Stomach (tissue), 8 donors: ENCODE measurements at regions not wholly inside any gene's neighbourhood (a gene's known extent, or its start where the extent isn't known, plus 50 kb on each side); places are given as distances from the start of the nearest gene placed in this dataset.
A peak's percentile ranks its signal among the peaks of the same experiment; 100 is the strongest.
"Not testable (repeated sequence)": the region's sequence is repeated elsewhere in the genome, so short reads cannot be mapped to it uniquely, and the experiment has no call there.

Source experiments
- DNase-seq, 2 donors: peaks; one replicate each; pipeline versions ENCODE4 v3.0.0 to v3.0.0-alpha.2; 2013 to 2019
- H3K27ac ChIP-seq, 5 donors: fragments of 200-600 bp in 4 of 5; sonication (generic) in 4 of 5; one replicate each; pipeline ENCODE4 v1.5.1; 2013 to 2019; ENCODE audit warnings: mild to moderate bottlenecking in 1 of 5, moderate library complexity in 1 of 5
- H3K27me3 ChIP-seq, 3 donors: fragments of 200-600 bp; sonication (generic); one replicate each; pipeline ENCODE4 v1.5.1; 2017 to 2019; ENCODE audit warnings: mixed run types in 1 of 3
- H3K36me3 ChIP-seq, 4 donors: fragments of 200-600 bp; sonication (generic); 1 replicate in 3 of 4; 2 replicates in 1 of 4; pipeline ENCODE4 v1.5.1; 2016 to 2019
- H3K4me1 ChIP-seq, 4 donors: fragments of 200-600 bp; sonication (generic); one replicate each; pipeline ENCODE4 v1.5.1; 2016 to 2019
- H3K4me3 ChIP-seq, 4 donors: fragments of 200-600 bp; sonication (generic) in 3 of 4; one replicate each; pipeline ENCODE4 v1.5.1; 2016 to 2019; ENCODE audit warnings: mild to moderate bottlenecking in 1 of 4
- H3K9me3 ChIP-seq, 4 donors: fragments of 200-600 bp; sonication (generic); one replicate each; pipeline ENCODE4 v1.5.1; 2016 to 2019
- POLR2AphosphoS5 ChIP-seq, 3 donors: sonication (generic); formaldehyde crosslinking; IDR thresholded peaks; one replicate each; pipeline ENCODE4 v1.6.1; 2016; ENCODE audit warnings: antibody characterized with exemption in 3 of 3
- WGBS, 5 donors: extraction: QIAGEN DNeasy Blood & Tissue Kit in 3 of 5; methylation state at CpG; one replicate each; pipeline versions ENCODE4 v1.1.5 to v1.1.7; 2013 to 2018; 5-methylcytosine and 5-hydroxymethylcytosine counted together
- intact Hi-C: fragments of 100-400 bp; cut with DNase I; formaldehyde crosslinking; loops from one replicate; pipeline ENCODE4 v1.15.1; 2023; ENCODE audit warnings: low total_unique reads
- donor health status: healthy with polysubstance abuse.
- donor health status: Bipolar disorder and iron deficiency.
- donor health status: healthy.

DNA sequence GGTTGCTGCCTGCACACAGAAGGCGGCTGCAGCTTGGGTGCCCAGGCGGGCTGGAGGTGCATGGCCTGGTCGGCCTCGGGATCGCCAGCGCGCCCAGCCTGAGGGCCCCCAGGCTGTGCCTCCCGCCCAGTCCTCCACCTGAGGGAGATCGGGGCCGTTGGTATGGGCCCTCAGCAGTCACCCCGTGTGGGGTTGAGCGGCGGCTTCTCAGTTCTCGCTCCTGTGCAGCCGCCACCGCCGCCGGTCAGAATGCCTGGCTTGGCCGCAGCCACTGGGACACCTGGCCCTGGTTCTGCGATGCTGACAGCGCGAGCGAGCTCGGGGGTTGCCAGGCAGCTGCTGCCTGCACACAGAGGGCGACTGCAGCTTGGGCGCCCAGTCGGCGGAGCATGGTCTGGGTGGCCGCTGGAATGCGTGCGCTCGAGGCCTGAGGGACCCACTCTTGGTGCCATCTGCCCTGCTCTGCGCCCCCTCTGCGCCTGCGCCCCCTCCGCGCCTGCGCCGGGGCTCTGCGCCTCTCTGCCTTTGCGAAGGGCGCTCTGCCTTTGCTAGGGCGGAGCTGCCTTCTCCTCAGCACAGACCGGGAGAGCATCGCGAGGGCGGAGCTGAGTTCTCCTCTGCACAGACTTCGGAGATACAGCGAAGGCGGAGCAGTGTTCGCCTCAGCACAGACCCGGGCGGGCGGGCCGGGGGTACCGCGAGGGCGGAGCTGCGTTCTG lies 84.6 kb upstream of the ZNG1F start:
- H3K36me3 ChIP-seq, H3K9me3 ChIP-seq, intact Hi-C loops: not testable (repeated sequence)
- peaks cover 0 to 11% (median 6%) of the 10 kb centered on the region in 4 donors for H3K4me1 ChIP-seq
- DNase-seq = peak; percentile 55 to 91
- 0 to 11% (median 8%) methylated on average over 8 to 47 of the region's 59 CpGs; no CpG with 5 or more reads in 1 of the 5 donors for WGBS, 5 donors
- peaks cover 0 to 24% (median 11%) of the 10 kb centered on the region in 3 donors for H3K27me3 ChIP-seq
- peak overlapping the region in 2 of 5 donors; percentile 34 to 55 for H3K27ac ChIP-seq
- H3K4me3 ChIP-seq = peak overlapping the region; percentile 44 to 55 (median 51)
- TF ChIP-seq POLR2AphosphoS5 (IDR thresholded peaks at IDR 0.05) = peak in 2 of 3 donors; percentile 12 to 20

DNA sequence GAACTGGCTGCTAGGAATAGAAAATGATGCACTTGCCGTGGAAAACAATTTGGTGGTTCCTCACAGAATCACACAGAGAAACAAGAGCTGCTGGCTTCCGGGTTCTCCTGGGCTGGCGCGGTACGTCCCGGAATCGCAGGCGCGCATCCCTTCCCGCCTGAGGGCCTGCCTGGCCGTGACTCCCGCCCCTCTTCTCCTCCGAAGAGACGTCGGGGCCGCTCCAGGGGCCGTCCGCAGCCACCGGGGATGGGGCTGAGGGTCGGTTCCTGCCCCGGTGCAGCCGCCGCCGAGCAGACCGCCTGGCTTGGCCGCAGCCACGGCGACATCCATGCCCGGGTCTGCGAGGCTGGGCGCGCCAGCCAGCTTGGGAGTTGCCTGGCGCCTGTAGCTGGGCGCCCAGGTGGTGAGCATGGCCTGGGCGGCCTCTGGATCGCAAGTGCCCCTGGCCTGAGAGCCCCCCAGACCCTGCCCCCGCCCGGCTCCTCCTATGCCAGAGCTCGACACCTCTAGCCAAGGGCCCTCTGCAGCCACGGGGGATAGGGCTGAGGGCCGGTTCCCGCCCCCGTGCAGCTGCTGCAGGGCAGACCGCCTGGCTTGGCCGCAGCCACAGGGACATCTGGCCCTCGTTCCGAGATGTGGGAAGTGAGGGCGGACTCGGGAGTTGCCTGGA lies 83.9 kb upstream of the ZNG1F start:
- peak overlapping the region; percentile 32 to 55 (median 50) for H3K4me3 ChIP-seq
- H3K36me3 ChIP-seq, intact Hi-C loops, H3K9me3 ChIP-seq: not testable (repeated sequence)
- peaks cover 0 to 24% (median 11%) of the 10 kb centered on the region in 3 donors for H3K27me3 ChIP-seq
- 10 to 33% (median 17%) methylated on average over 11 to 34 of the region's 49 CpGs for WGBS, 5 donors
- peak in 1 of 2 donors; percentile 23 for DNase-seq
- H3K4me1 ChIP-seq = peaks cover 0 to 11% (median 6%) of the 10 kb centered on the region in 4 donors
- peak overlapping the region in 2 of 5 donors; percentile 23 to 38 for H3K27ac ChIP-seq

DNA sequence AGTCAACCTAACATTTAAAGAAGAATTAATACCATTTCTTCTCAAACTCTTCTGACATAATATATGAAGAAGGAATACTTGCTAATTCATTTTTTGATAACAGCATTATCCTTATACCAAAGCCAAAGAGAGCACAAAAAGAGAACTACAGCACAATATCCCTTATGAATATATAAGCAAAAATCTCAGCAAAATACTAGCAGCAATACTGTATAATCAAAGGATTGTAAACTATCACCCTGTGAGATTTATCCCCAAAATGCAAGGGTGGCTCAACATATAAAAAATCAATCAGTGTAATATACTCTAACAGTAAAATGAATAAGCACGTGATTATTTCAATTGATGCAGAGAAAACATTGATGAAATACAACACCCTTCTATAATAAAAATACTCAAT lies 81.9 kb upstream of the ZNG1F start:
- H3K9me3 ChIP-seq, intact Hi-C loops, H3K27ac ChIP-seq, H3K36me3 ChIP-seq, H3K4me3 ChIP-seq, DNase-seq: not testable (repeated sequence)
- H3K27me3 ChIP-seq = peaks cover 0 to 36% (median 14%) of the 10 kb centered on the region in 3 donors
- 41 to 59% methylated on average over 1 of the region's 1 CpG; no CpG with 5 or more reads in 3 of the 5 donors for whole genome bisulfite sequencing, 5 donors
- peaks cover 0 to 11% (median 6%) of the 10 kb centered on the region in 4 donors for H3K4me1 ChIP-seq

DNA sequence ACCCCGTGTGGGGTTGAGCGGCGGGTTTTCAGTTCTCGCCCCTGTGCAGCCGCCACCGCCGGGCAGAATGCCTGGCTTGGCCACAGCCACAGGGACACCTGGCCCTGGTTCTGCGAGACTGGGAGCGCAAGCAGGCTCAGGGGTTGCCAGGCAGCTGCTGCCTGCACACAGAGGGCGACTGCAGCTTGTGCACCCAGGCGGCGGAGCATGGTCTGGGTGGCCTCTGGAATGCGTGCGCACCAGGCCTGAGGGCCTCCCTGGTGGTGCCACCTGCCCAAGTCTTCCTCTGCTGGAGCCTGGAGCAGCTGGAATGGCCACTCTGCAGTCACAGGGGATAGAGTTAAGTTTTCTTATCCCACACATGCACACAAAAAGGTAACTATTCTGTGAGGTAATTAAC lies 80.4 kb upstream of the ZNG1F start:
- DNase-seq = peak in 1 of 2 donors; percentile 58
- H3K4me3 ChIP-seq, H3K27ac ChIP-seq, H3K36me3 ChIP-seq, H3K9me3 ChIP-seq, intact Hi-C loops: not testable (repeated sequence)
- WGBS, 5 donors = 41 to 63% (median 43%) methylated on average over 4 to 8 of the region's 14 CpGs; no CpG with 5 or more reads in 1 of the 5 donors
- Histone ChIP-seq H3K4me1 (peaks cover 0 to 11% (median 6%) of the 10 kb centered on the region in 4 donors), H3K27me3 (peaks cover 0 to 37% (median 14%) of the 10 kb centered on the region in 3 donors)

DNA sequence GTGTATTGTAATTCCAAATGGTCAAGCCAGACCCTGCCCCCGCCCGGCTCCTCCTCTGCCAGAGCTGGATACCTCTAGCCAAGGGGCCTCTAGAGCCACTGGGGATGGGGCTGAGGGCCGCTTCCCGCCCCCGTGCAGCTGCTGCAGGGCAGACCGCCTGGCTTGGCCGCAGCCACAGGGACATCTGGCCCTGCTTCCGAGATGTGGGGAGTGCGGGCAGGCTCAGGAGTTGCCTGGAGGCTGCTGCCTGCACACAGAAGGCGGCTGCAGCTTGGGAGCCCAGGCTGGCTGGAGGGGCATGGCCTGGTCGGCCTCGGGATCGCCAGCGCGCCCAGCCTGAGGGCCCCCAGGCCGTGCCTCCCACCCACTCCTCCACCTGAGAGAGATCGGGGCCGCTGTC lies 79.9 kb upstream of the ZNG1F start:
- H3K4me1 ChIP-seq, H3K36me3 ChIP-seq, H3K9me3 ChIP-seq, H3K27ac ChIP-seq, intact Hi-C loops, H3K4me3 ChIP-seq: not testable (repeated sequence)
- 22 to 67% (median 34%) methylated on average over 3 to 16 of the region's 18 CpGs for WGBS, 5 donors
- peaks cover 0 to 37% (median 14%) of the 10 kb centered on the region in 3 donors for H3K27me3 ChIP-seq
- peak in 1 of 2 donors; percentile 5 for DNase-seq

DNA sequence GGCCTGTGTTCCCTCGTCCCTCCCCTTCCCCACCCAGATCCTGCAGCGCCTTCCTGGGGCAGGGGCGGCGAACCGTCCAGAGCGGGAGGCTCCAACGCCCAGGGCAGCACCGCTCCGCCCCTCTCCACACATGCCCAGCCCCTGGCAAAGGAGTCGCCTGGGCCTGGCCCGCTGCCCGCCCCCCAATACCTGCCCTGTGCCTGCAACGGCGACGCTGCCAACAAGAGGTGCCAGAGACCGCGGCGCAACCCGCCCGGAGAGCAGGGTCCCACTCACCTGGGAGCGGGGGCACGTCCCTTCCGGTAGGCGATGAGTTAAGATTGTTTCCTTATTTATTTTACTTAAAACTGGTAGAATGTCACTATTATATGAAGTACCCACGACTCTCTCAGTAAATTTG lies 77.5 kb upstream of the ZNG1F start:
- H3K9me3 ChIP-seq, H3K36me3 ChIP-seq, H3K4me3 ChIP-seq, intact Hi-C loops, H3K4me1 ChIP-seq, H3K27ac ChIP-seq: not testable (repeated sequence)
- 5 to 20% (median 7%) methylated on average over 10 to 24 of the region's 25 CpGs for WGBS, 5 donors
- DNase-seq = peak in 1 of 2 donors; percentile 7
- H3K27me3 ChIP-seq = peaks cover 0 to 26% (median 9%) of the 10 kb centered on the region in 3 donors

DNA sequence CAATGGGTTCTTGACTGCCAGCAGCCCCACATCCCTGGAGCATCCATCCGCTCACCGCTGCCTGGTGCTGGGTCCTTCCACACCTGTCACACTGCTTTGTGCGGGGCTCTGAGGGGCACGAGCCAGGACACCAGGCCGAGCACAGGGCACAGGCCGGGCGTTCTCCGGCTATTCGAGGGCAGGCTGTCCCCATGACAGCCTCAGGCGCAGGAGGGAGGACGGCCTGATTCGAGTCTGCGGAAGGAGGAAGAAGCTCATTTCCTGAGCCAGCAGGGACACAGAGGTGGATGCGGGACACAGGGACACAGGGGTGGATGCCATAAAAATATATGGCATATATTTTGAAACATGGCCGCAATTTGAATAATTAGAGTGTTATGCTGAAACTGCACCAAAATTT lies 76.9 kb upstream of the ZNG1F start:
- H3K4me1 ChIP-seq, DNase-seq, intact Hi-C loops, H3K4me3 ChIP-seq, H3K9me3 ChIP-seq, H3K27ac ChIP-seq, H3K36me3 ChIP-seq: not testable (repeated sequence)
- H3K27me3 ChIP-seq = peaks cover 0 to 22% (median 9%) of the 10 kb centered on the region in 3 donors
- WGBS, 5 donors = 44 to 64% (median 58%) methylated on average over 5 to 9 of the region's 15 CpGs

DNA sequence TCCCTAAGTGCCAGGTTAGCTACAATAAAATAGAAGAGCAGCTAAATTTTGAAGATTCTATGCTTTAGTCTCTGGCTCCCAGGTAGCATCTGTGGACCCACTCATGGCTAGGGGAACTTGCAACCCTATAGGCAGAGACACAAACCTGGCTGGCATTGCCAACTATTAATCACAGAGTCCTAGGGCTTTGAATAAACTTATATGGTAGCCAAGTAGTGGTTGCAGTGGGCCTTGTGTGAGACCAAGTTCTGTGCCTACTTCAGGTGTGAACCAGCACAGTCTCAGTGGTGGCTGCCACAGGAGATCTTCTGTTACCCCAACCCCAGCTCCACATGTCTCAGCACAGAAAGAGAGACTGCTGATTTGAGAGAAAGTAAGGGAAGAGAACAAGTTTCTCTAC lies 62.9 kb upstream of the ZNG1F start:
- H3K4me1 ChIP-seq, H3K4me3 ChIP-seq, H3K36me3 ChIP-seq, H3K27me3 ChIP-seq, H3K27ac ChIP-seq, intact Hi-C loops, DNase-seq: not testable (repeated sequence)
- peaks cover 0 to 32% (median 16%) of the 10 kb centered on the region in 4 donors for H3K9me3 ChIP-seq

DNA sequence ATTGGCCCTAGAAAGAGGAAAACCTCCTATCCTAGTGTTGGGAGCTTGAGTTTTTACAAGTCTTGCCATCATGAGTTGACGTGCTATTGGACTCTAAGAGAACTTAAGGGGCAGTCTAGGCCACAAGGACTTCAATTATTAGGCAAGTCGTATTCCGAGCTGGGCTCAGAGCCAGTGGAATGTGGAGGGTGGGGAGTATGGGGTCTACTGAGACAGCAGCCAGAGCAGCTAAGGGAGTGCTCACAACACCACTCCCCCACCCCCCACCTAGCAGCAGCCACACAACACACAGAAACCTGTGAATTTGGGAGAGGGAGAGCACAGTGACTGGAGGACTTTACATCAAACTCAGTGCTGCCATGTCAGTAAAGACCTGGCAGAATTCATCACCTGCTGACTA lies 62.0 kb upstream of the ZNG1F start:
- H3K4me3 ChIP-seq, H3K4me1 ChIP-seq, H3K36me3 ChIP-seq, intact Hi-C loops, H3K27ac ChIP-seq, DNase-seq, H3K27me3 ChIP-seq: not testable (repeated sequence)
- peaks cover 0 to 36% (median 20%) of the 10 kb centered on the region in 4 donors for H3K9me3 ChIP-seq
- 25 to 42% (median 34%) methylated on average over 3 of the region's 3 CpGs for WGBS, 5 donors

DNA sequence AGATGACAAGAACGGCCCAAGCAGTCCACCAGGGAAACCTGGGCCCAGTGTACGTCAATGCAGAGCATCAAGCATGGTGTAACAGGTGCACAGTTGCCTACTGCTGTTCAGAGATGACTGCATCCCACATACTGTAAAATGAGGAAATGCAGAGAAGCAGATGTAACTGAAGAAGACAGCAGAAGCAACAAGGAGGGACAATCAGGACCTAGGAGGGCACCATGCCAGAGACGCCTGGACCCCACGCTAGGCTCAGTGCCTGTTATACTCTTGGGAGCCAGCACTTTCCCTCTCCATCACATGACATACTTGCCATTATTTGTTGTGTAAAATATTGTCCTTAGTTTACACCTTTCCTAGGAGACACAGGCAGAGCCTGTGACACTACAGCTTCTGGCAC lies 57.6 kb upstream of the ZNG1F start:
- H3K36me3 ChIP-seq, H3K27me3 ChIP-seq, intact Hi-C loops, H3K27ac ChIP-seq, H3K4me3 ChIP-seq, DNase-seq, H3K4me1 ChIP-seq: not testable (repeated sequence)
- WGBS, 5 donors = 76 to 81% (median 79%) methylated on average over 4 of the region's 4 CpGs
- H3K9me3 ChIP-seq = peaks cover 0 to 18% (median 6%) of the 10 kb centered on the region in 4 donors
